OCI-LY7 (cell line): ENCODE measurements at regions not wholly inside any gene's neighbourhood (a gene's known extent, or its start where the extent isn't known, plus 50 kb on each side); places are given as distances from the start of the nearest gene placed in this dataset.

Experiments used
- CTCF ChIP-seq: fragments of 200-600 bp; sonication (generic); conservative IDR thresholded peaks from 2 replicates; pipeline ENCODE4 v1.5.1; 2014; ENCODE audit warnings: mild to moderate bottlenecking, antibody characterized with exemption, low read length, moderate library complexity, mixed read lengths
- EZH2phosphoT487 ChIP-seq: fragments of 200-600 bp; sonication (generic); IDR thresholded peaks from 2 replicates; pipeline ENCODE4 v1.6.1; 2018; ENCODE audit warnings: low read depth, borderline replicate concordance, mild to moderate bottlenecking, mixed run types, antibody characterized with exemption, low read length, moderate library complexity, mixed read lengths

GRCh38 chr13:99693852-99694611, 192.8 kb downstream of the TM9SF2 start:
- no peak for TF ChIP-seq CTCF
- no peak for TF ChIP-seq EZH2phosphoT487
